Esophagus muscularis mucosa (tissue), 4 donors: ENCODE measurements at regions not wholly inside any gene's neighbourhood (a gene's known extent, or its start where the extent isn't known, plus 50 kb on each side); places are given as distances from the start of the nearest gene placed in this dataset.

ENCODE experiments used
- DNase-seq: peaks from one replicate; pipeline ENCODE4 v3.0.0-alpha.2; 2017; ENCODE audit errors: extremely low spot score
- H3K27ac ChIP-seq, 4 donors: fragments of 200-600 bp; sonication (generic); replicated peaks in 1 of 4; 1 replicate in 3 of 4; 2 replicates in 1 of 4; pipeline ENCODE4 v1.5.1; 2016 to 2019; ENCODE audit warnings: mild to moderate bottlenecking in 1 of 4
- H3K27me3 ChIP-seq, 4 donors: fragments of 200-600 bp; sonication (generic); one replicate each; pipeline versions ENCODE4 v1.5.1 to v1.6.0; 2016 to 2019
- H3K36me3 ChIP-seq, 4 donors: fragments of 200-600 bp; sonication (generic); one replicate each; pipeline ENCODE4 v1.5.1; 2016 to 2019
- H3K4me1 ChIP-seq, 4 donors: fragments of 200-600 bp; sonication (generic); one replicate each; pipeline ENCODE4 v1.5.1; 2016 to 2019
- H3K4me3 ChIP-seq, 4 donors: fragments of 200-600 bp; sonication (generic); 1 replicate in 2 of 4; 2 replicates in 2 of 4; pipeline ENCODE4 v1.5.1; 2016 to 2019; ENCODE audit warnings: mild to moderate bottlenecking in 4 of 4, moderate library complexity in 1 of 4
- H3K9me3 ChIP-seq, 4 donors: fragments of 200-600 bp; sonication (generic); 1 replicate in 3 of 4; 2 replicates in 1 of 4; pipeline ENCODE4 v1.5.1; 2016 to 2019
- CTCF ChIP-seq, 3 experiments: fragments of 200-600 bp in 2 of 3; fragments of 450-650 bp in 1 of 3; sonication (generic) in 2 of 3; IDR thresholded peaks; one replicate each; pipeline ENCODE4 v1.5.1; 2017 to 2019; ENCODE audit warnings: antibody characterized with exemption in 3 of 3, mild to moderate bottlenecking in 2 of 3, moderate library complexity in 1 of 3
- EP300 ChIP-seq: sonication (generic); formaldehyde crosslinking; IDR thresholded peaks from one replicate; pipeline ENCODE4 v1.6.1; 2017; ENCODE audit warnings: antibody characterized with exemption
- POLR2A ChIP-seq: fragments of 450-650 bp; IDR thresholded peaks from one replicate; pipeline ENCODE4 v1.6.1; 2017; ENCODE audit warnings: antibody characterized with exemption, moderate library complexity, mild to moderate bottlenecking, low read depth
- POLR2AphosphoS5 ChIP-seq, 2 donors: sonication (generic); formaldehyde crosslinking; IDR thresholded peaks; one replicate each; pipeline ENCODE4 v1.6.1; 2017; ENCODE audit warnings: antibody characterized with exemption in 2 of 2
- WGBS: methylation state at CpG from one replicate; pipeline ENCODE4 v1.1.5; 2018; 5-methylcytosine and 5-hydroxymethylcytosine counted together
- intact Hi-C: fragments of 100-400 bp; cut with DNase I; formaldehyde crosslinking; loops from one replicate; pipeline ENCODE4 v1.15.1; 2023

- H3K27ac ChIP-seq = no peak overlapping the region
- H3K9me3 ChIP-seq = no peaks in the 10 kb centered on the region
- H3K36me3 ChIP-seq = no peaks in the 10 kb centered on the region
- no peak for DNase-seq
- no peaks in the 10 kb centered on the region for H3K4me1 ChIP-seq
- H3K4me3 ChIP-seq = no peak overlapping the region
- whole genome bisulfite sequencing = 69% methylated on average over 3 of the region's 3 CpGs
- intact Hi-C loops = no loop called here
- H3K27me3 ChIP-seq = no peaks in the 10 kb centered on the region
- TF ChIP-seq POLR2A (no peak), POLR2AphosphoS5 (IDR thresholded peaks at IDR 0.05) (no peak), CTCF (IDR thresholded peaks at IDR 0.05) (no peak), EP300 (no peak)
Measured at GRCh38 chrX:113009029-113009428, 168.4 kb upstream of the AMOT start.

- no peaks in the 10 kb centered on the region for H3K4me1 ChIP-seq
- no peak overlapping the region for H3K4me3 ChIP-seq
- DNase-seq = no peak
- intact Hi-C loops = no loop called here
- H3K27me3 ChIP-seq = no peaks in the 10 kb centered on the region
- no peak overlapping the region for H3K27ac ChIP-seq
- no peaks in the 10 kb centered on the region for H3K9me3 ChIP-seq
- no peak for TF ChIP-seq EP300
- no peak for TF ChIP-seq POLR2AphosphoS5 (IDR thresholded peaks at IDR 0.05)
- TF ChIP-seq POLR2A = no peak
- no peak for TF ChIP-seq CTCF (IDR thresholded peaks at IDR 0.05)
- no peaks in the 10 kb centered on the region for H3K36me3 ChIP-seq
- 85% methylated on average over 6 of the region's 6 CpGs for WGBS
Measured at GRCh38 chrX:113001836-113002235, 161.2 kb upstream of the AMOT start.

- DNase-seq = no peak
- intact Hi-C loops = no loop called here
- TF ChIP-seq POLR2AphosphoS5 (IDR thresholded peaks at IDR 0.05) (no peak), EP300 (no peak)
- H3K27ac ChIP-seq = no peak overlapping the region
- WGBS = 39% methylated on average over 1 of the region's 1 CpG
- no peaks in the 10 kb centered on the region for H3K36me3 ChIP-seq
- H3K4me3 ChIP-seq = no peak overlapping the region
- peaks cover 0 to 2% (median 0%) of the 10 kb centered on the region in 4 donors for H3K27me3 ChIP-seq
- H3K4me1 ChIP-seq = no peaks in the 10 kb centered on the region
- no peaks in the 10 kb centered on the region for H3K9me3 ChIP-seq
Measured at GRCh38 chrX:112997991-112998390, 157.4 kb upstream of the AMOT start.

GRCh38 chrX:112991801-112992200 is 151.2 kb upstream of the AMOT start:
- Histone ChIP-seq H3K36me3 (no peaks in the 10 kb centered on the region), H3K27ac (no peak overlapping the region), H3K4me3 (no peak overlapping the region), H3K27me3 (peaks cover 0 to 3% (median 0%) of the 10 kb centered on the region in 4 donors), H3K9me3 (no peaks in the 10 kb centered on the region), H3K4me1 (no peaks in the 10 kb centered on the region)
- no peak for DNase-seq
- 91% methylated on average over 2 of the region's 2 CpGs for WGBS
- intact Hi-C loops = no loop called here
- TF ChIP-seq EP300 = no peak
- TF ChIP-seq POLR2AphosphoS5 (IDR thresholded peaks at IDR 0.05) = no peak
- no peak for TF ChIP-seq POLR2A
- no peak for TF ChIP-seq CTCF (IDR thresholded peaks at IDR 0.05)

- intact Hi-C loops = no loop called here
Measured at GRCh38 chrX:112979879-112980278, 139.2 kb upstream of the AMOT start.

More at GRCh38 chrX:112979879-112980278, 139.2 kb upstream of the AMOT start:
- no peak overlapping the region for H3K27ac ChIP-seq
- TF ChIP-seq POLR2A = no peak
- no peak for TF ChIP-seq EP300
- no peak for TF ChIP-seq POLR2AphosphoS5 (IDR thresholded peaks at IDR 0.05)
- TF ChIP-seq CTCF (IDR thresholded peaks at IDR 0.05) = no peak
- no peaks in the 10 kb centered on the region for H3K27me3 ChIP-seq
- 88% methylated on average over 1 of the region's 1 CpG for WGBS
- no peak overlapping the region for H3K4me3 ChIP-seq
- H3K4me1 ChIP-seq = no peaks in the 10 kb centered on the region
- no peaks in the 10 kb centered on the region for H3K36me3 ChIP-seq
- no peak for DNase-seq
- H3K9me3 ChIP-seq = no peaks in the 10 kb centered on the region
